ENCODE measurements at regions not wholly inside any gene's neighbourhood (a gene's known extent, or its start where the extent isn't known, plus 50 kb on each side); places are given as distances from the start of the nearest gene placed in this dataset.

DNA sequence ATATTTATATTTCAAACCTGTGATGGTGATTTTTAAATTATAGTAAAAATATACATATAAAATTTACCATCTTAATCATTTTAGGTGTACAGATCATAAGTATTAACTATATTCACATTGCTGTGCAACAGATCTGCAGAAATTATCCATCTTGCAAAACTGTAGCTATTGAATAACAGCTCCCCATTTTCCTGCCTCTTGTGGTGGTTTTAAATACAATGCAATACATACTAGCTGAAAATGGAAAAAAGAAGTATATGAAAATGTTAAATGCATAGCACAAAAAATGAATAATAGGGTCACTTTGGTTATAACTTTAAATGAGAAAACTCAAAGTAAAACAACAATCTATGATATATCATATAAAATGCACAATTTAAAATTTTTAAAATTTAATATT, 130.9 kb upstream of the VPREB1 start:
- in situ Hi-C loops (cut with HindIII; ENCODE audit: low pct_ligation_motif_present, low sequenced_read_pairs), result no loop called here
- Histone ChIP-seq H3K36me3 (replicated peaks) (no peaks in the 10 kb centered on the region), H3K4me3 (ENCODE audit: low read depth, low read length) (no peak overlapping the region), H3K27me3 (replicated peaks) (peaks cover 6% of the 10 kb centered on the region), H3K27ac (no peak overlapping the region)
- no peak for DNase-seq
- TF ChIP-seq, protein P1, sequence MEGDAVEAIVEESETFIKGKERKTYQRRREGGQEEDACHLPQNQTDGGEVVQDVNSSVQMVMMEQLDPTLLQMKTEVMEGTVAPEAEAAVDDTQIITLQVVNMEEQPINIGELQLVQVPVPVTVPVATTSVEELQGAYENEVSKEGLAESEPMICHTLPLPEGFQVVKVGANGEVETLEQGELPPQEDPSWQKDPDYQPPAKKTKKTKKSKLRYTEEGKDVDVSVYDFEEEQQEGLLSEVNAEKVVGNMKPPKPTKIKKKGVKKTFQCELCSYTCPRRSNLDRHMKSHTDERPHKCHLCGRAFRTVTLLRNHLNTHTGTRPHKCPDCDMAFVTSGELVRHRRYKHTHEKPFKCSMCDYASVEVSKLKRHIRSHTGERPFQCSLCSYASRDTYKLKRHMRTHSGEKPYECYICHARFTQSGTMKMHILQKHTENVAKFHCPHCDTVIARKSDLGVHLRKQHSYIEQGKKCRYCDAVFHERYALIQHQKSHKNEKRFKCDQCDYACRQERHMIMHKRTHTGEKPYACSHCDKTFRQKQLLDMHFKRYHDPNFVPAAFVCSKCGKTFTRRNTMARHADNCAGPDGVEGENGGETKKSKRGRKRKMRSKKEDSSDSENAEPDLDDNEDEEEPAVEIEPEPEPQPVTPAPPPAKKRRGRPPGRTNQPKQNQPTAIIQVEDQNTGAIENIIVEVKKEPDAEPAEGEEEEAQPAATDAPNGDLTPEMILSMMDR (IDR thresholded peaks at IDR 0.05; ENCODE audit: low read depth, low read length, missing control alignments), result no peak

DNA sequence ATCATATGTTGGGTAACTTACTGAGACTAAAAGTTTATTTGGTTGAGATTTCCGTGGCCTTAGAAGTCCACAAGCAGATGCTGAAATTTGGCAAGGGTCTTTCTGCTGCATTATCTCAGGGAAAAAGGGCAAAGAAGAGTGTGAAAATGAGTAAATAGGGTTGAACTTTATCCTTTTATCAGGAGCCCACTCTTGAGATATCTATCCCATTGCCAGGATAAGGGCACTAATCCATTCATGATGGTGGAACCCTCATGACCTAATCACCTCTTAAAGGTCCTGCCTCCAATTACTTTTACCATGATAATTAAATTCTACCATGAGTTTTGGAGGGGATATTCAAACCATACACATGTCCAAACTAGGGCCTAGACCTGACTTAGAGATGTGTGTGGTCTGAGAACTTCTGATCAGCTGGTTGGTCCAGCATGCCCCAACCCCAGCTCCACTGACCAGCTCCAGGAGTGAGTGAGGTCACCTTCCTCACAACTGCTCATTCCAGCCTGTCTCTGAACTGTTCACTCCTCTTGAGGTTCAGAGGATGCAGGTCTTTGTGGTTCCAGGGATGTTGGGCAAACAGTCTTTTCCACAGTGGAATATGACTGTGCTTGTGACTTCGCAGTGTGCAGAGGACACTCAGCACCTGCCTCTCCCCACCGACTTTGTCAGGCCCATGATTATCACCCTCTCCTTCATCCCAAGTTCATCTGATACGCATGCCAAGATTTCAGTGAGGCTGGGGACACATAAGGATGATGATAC, 130.1 kb upstream of the TOP3B start:
- Histone ChIP-seq H3K27me3 (replicated peaks) (no peaks in the 10 kb centered on the region), H3K27ac (no peak overlapping the region), H3K36me3 (replicated peaks) (no peaks in the 10 kb centered on the region), H3K4me3 (ENCODE audit: low read depth, low read length) (no peak overlapping the region)
- in situ Hi-C loops (cut with HindIII; ENCODE audit: low pct_ligation_motif_present, low sequenced_read_pairs), result no loop called here
- TF ChIP-seq, protein P1 (IDR thresholded peaks at IDR 0.05; ENCODE audit: low read depth, low read length, missing control alignments), result no peak
- DNase-seq, result no peak

DNA sequence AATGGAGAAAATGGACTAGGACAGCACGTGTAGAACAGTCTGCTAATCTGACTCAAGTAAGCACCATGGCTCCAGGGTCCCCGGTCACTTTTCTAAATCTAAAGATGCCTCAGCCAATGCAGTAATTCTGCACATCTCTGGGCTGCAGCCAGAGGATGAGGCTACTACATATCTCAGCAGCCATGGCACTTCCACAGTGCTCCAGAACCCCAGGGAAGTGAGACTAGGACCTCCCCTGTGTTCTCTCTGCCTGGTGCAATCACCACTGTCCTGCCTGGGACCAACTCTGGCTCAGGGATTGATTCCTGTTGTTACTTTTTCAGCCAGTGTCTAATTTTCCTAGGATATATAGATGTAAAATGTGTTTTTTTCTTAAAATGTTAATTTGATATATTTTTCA, 129.4 kb upstream of the TOP3B start:
- in situ Hi-C loops (cut with HindIII; ENCODE audit: low pct_ligation_motif_present, low sequenced_read_pairs), result no loop called here
- TF ChIP-seq, protein P1 (IDR thresholded peaks at IDR 0.05; ENCODE audit: low read depth, low read length, missing control alignments), result no peak
- H3K27me3 ChIP-seq (replicated peaks), result no peaks in the 10 kb centered on the region

DNA sequence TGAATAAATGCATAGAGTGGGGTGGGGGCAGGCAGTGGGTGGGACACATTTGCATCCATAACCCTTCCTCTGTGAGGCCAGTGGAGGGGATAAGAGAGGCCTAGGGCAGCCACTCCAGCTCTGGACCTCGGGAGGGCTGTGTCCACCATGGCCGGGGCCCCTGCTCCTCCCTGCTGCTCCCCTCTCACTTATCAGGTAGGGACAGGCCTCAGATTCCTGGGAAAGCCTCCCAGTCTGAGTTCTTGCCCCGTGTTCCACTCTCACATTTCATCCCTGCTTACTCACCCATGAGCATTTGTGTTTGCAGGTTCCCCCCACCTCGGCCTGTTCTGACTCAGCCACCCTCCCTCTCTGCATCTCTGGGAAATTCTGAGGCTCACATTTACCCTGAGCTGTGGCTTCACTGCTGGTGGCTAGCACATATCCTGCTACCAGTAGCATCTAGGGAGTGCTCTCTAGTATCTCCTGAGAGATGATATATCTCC, 128.7 kb upstream of the TOP3B start:
- TF ChIP-seq, protein P1 (IDR thresholded peaks at IDR 0.05; ENCODE audit: low read depth, low read length, missing control alignments), result no peak
- in situ Hi-C loops (cut with HindIII; ENCODE audit: low pct_ligation_motif_present, low sequenced_read_pairs), result no loop called here
- H3K36me3 ChIP-seq (replicated peaks), result no peaks in the 10 kb centered on the region
- peak; percentile 81 for DNase-seq
- no peak overlapping the region for H3K4me3 ChIP-seq (ENCODE audit: low read depth, low read length)
- H3K27me3 ChIP-seq (replicated peaks), result no peaks in the 10 kb centered on the region
- peak overlapping the region; percentile 39 for H3K27ac ChIP-seq

More for the DNA sequence above, 129.4 kb upstream of the TOP3B start:
- no peaks in the 10 kb centered on the region for H3K36me3 ChIP-seq (replicated peaks)
- no peak overlapping the region for H3K4me3 ChIP-seq (ENCODE audit: low read depth, low read length)
- DNase-seq, result no peak
- H3K27ac ChIP-seq, result no peak overlapping the region

DNA sequence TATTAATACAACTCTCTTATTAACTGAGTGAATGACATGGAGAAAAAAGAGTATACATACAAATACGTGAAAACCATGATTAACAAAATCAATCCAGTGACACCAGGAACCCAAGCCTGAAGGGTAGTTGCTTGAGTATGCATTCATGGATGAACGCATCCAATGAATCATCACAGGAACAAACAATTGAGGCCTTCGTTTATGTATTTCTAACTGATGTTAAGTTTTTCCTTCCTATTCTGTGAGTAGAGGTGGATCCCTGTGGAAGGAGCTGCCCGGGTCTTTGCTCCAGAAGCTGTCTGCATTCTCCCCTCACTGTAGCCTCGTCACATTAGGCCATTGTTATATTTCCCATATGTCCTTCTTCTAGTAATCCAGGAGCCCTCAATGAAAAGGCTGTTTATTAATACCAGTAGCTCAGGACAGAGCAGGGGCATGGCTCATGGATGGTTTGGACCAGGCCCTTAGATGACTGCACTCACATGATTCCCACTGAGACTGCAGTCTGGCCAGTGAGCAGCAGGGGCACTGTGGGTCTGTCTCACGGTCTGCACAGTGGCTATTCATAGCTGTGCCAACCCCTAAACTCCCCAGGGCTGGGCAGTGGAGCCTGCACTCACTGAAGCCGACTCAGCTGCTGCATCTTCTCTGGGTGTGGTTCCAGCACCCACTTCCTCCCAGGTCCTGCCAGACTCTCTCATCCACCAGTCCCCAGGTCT, 128.1 kb upstream of the TOP3B start:
- Histone ChIP-seq H3K4me3 (ENCODE audit: low read depth, low read length) (no peak overlapping the region), H3K27ac (peak overlapping the region; percentile 39), H3K36me3 (replicated peaks) (no peaks in the 10 kb centered on the region), H3K27me3 (replicated peaks) (no peaks in the 10 kb centered on the region)
- DNase-seq, result peak; percentile 66
- in situ Hi-C loops (cut with HindIII; ENCODE audit: low pct_ligation_motif_present, low sequenced_read_pairs), result no loop called here
- TF ChIP-seq, protein P1 (IDR thresholded peaks at IDR 0.05; ENCODE audit: low read depth, low read length, missing control alignments), result peak; percentile 80

Data from brain microvascular endothelial cell (primary cell).